SK-N-SH (cell line): ENCODE measurements at regions not wholly inside any gene's neighbourhood (a gene's known extent, or its start where the extent isn't known, plus 50 kb on each side); places are given as distances from the start of the nearest gene placed in this dataset.

ENCODE experiments used
- CTCF ChIA-PET: fragments of 300-600, 350-600 bp; formaldehyde crosslinking; extraction: SDS; loops from one replicate; lab custom pipeline; 2021; lab: Yijun Ruan, JAX
- POLR2A ChIA-PET: fragments of 350-600 bp; sonication (Branson Sonifier 250); formaldehyde crosslinking; extraction: SDS; loops from one replicate; lab custom pipeline; 2020; ENCODE audit warnings: antibody characterized with exemption, inconsistent platforms; lab: Yijun Ruan, JAX
- DNase-seq: peaks from one replicate; pipeline ENCODE4 v3.0.0; 2012
- H2AFZ ChIP-seq: fragments of 200-600 bp; sonication (generic); 2 replicates; pipeline ENCODE4 v1.8.1; 2016; ENCODE audit warnings: antibody characterized with exemption, mild to moderate bottlenecking, low read depth
- H3F3A ChIP-seq: fragments of 200-600 bp; sonication (generic); replicated peaks from 2 replicates; pipeline ENCODE3; 2016; ENCODE audit warnings: antibody characterized with exemption, mild to moderate bottlenecking; ENCODE audit not compliant: insufficient read depth
- H3K27ac ChIP-seq, 2 experiments: fragments of 200-500 bp in 1 of 2; fragments of 200-600 bp in 1 of 2; sonication (Bioruptor generic) in 1 of 2; sonication (generic), shearing (Covaris generic) in 1 of 2; 2 replicates each; pipeline versions ENCODE4 v1.5.1 to v1.6.1; 2014 to 2016; ENCODE audit warnings: low read depth in 2 of 2, inconsistent platforms in 1 of 2, low read length in 1 of 2, mild to moderate bottlenecking in 1 of 2, mixed read lengths in 1 of 2
- H3K27me3 ChIP-seq: fragments of 200-600 bp; sonication (generic), shearing (Covaris generic); 2 replicates; pipeline ENCODE4 v1.6.1; 2016; ENCODE audit warnings: mixed run types; ENCODE audit not compliant: insufficient read depth
- H3K36me3 ChIP-seq, 2 experiments: fragments of 200-500 bp in 1 of 2; fragments of 200-600 bp in 1 of 2; sonication (Bioruptor generic) in 1 of 2; sonication (generic) in 1 of 2; replicated peaks in 1 of 2; 2 replicates each; pipeline versions ENCODE3 to v1.5.1; 2014 to 2016; ENCODE audit warnings: low read length in 1 of 2, mild to moderate bottlenecking in 1 of 2; ENCODE audit not compliant: insufficient read depth in 2 of 2, control insufficient read depth in 1 of 2
- H3K4me1 ChIP-seq, 2 experiments: fragments of 200-500 bp in 1 of 2; fragments of 200-600 bp in 1 of 2; sonication (Bioruptor generic) in 1 of 2; sonication (generic), shearing (Covaris generic) in 1 of 2; 2 replicates each; pipeline versions ENCODE4 v1.5.1 to v1.6.1; 2014 to 2016; ENCODE audit warnings: low read depth in 1 of 2, low read length in 1 of 2, mixed run types in 1 of 2; ENCODE audit not compliant: insufficient read depth in 2 of 2, control insufficient read depth in 1 of 2
- H3K4me2 ChIP-seq: fragments of 200-600 bp; sonication (generic), shearing (Covaris generic); 2 replicates; pipeline ENCODE4 v1.6.1; 2017; ENCODE audit warnings: mixed run types
- H3K4me3 ChIP-seq, 2 experiments: fragments of 200-500 bp in 1 of 2; fragments of 200-600 bp in 1 of 2; sonication (Bioruptor generic) in 1 of 2; sonication (generic), shearing (Covaris generic) in 1 of 2; 2 replicates each; pipeline versions ENCODE4 v1.5.1 to v1.8.1; 2014 to 2016; ENCODE audit warnings: low read depth in 2 of 2, inconsistent platforms in 1 of 2, low read length in 1 of 2, mild to moderate bottlenecking in 1 of 2, mixed read lengths in 1 of 2, moderate library complexity in 1 of 2
- H3K79me2 ChIP-seq: fragments of 200-600 bp; sonication (generic); 2 replicates; pipeline ENCODE4 v1.8.1; 2017; ENCODE audit warnings: mild to moderate bottlenecking; ENCODE audit not compliant: insufficient read depth
- H3K9ac ChIP-seq: fragments of 200-600 bp; sonication (generic); 2 replicates; pipeline ENCODE4 v1.6.1; 2017; ENCODE audit warnings: mixed run types
- H3K9me2 ChIP-seq: fragments of 200-600 bp; sonication (generic); 2 replicates; pipeline ENCODE4 v1.6.1; 2017; ENCODE audit warnings: mixed run types
- H3K9me3 ChIP-seq: fragments of 200-600 bp; sonication (generic); 2 replicates; pipeline ENCODE4 v1.6.1; 2017; ENCODE audit warnings: mixed run types, mild to moderate bottlenecking, moderate library complexity
- H4K20me1 ChIP-seq: fragments of 200-600 bp; sonication (generic); 2 replicates; pipeline ENCODE4 v1.6.1; 2017; ENCODE audit warnings: mild to moderate bottlenecking, mixed run types; ENCODE audit not compliant: insufficient read depth
- ELF1 ChIP-seq: IDR thresholded peaks from 2 replicates; pipeline ENCODE4 v1.4.0; 2012
- EZH2phosphoT487 ChIP-seq: fragments of 200-600 bp; sonication (generic); IDR thresholded peaks from 2 replicates; pipeline ENCODE4 v1.6.1; 2017; ENCODE audit warnings: low read depth, mixed run types, mild to moderate bottlenecking, antibody characterized with exemption, moderate library complexity, borderline replicate concordance
- FOSL2 ChIP-seq: IDR thresholded peaks from 2 replicates; pipeline ENCODE4 v1.4.0; 2012; ENCODE audit warnings: low read depth, mild to moderate bottlenecking, moderate library complexity, borderline replicate concordance
- FOXJ3 ChIP-seq: sonication (generic); formaldehyde crosslinking; IDR thresholded peaks from 2 replicates; pipeline ENCODE4 v1.5.1; 2020; ENCODE audit warnings: mild to moderate bottlenecking, missing genetic modification reagents
- NRF1 ChIP-seq: IDR thresholded peaks from 2 replicates; pipeline ENCODE4 v1.6.1; 2012; ENCODE audit warnings: low read depth, mild to moderate bottlenecking, low read length
- POLR2AphosphoS5 ChIP-seq: IDR thresholded peaks from 2 replicates; pipeline ENCODE4 v1.6.1; 2012; ENCODE audit warnings: low read depth, low read length
- RAD21 ChIP-seq: IDR thresholded peaks from 2 replicates; pipeline ENCODE4 v1.6.1; 2012; ENCODE audit warnings: mild to moderate bottlenecking, low read length
- REST ChIP-seq: IDR thresholded peaks from 2 replicates; pipeline ENCODE4 v1.6.1; 2012; ENCODE audit warnings: mild to moderate bottlenecking, low read depth, low read length, moderate library complexity
- SIN3A ChIP-seq: IDR thresholded peaks from 2 replicates; pipeline ENCODE4 v1.6.1; 2012; ENCODE audit warnings: low read depth, mild to moderate bottlenecking, low read length, moderate library complexity, borderline replicate concordance
- SMC3 ChIP-seq: IDR thresholded peaks from 2 replicates; pipeline ENCODE4 v1.6.1; 2012; ENCODE audit warnings: low read depth, low read length, improper control_type of control experiment
- TAF1 ChIP-seq: IDR thresholded peaks from 2 replicates; pipeline ENCODE4 v1.6.1; 2012; ENCODE audit warnings: low read depth, mild to moderate bottlenecking, low read length, moderate library complexity, borderline replicate concordance
- WGBS: methylation state at CpG from one replicate; pipeline ENCODE4 v1.1.6; 2017; ENCODE audit warnings: low lambda C conversion rate; 5-methylcytosine and 5-hydroxymethylcytosine counted together
- TF ChIP-seq, protein P1 (sequence below): IDR thresholded peaks from 2 replicates; pipeline ENCODE4 v1.4.0; 2012; ENCODE audit warnings: low read depth
- TF ChIP-seq, protein P2 (sequence below): IDR thresholded peaks from 2 replicates; pipeline ENCODE4 v1.4.0; 2012; ENCODE audit warnings: low read depth, borderline replicate concordance

GRCh38 chr3:86800116-86800515 is 190.8 kb downstream of the VGLL3 start:
- no peaks in the 10 kb centered on the region for H3K36me3 ChIP-seq
- no peak for DNase-seq
- CTCF ChIA-PET = no interaction called here
- H3K4me1 ChIP-seq = no peaks in the 10 kb centered on the region
- WGBS = 9% methylated on average over 3 of the region's 3 CpGs
- no peaks in the 10 kb centered on the region for H3K9me2 ChIP-seq
- H4K20me1 ChIP-seq = no peaks in the 10 kb centered on the region
- H3K79me2 ChIP-seq = no peaks in the 10 kb centered on the region
- no peaks in the 10 kb centered on the region for H3K27me3 ChIP-seq
- POLR2A ChIA-PET = no interaction called here
- H3K4me3 ChIP-seq = no peak overlapping the region
- H3F3A ChIP-seq = no peaks in the 10 kb centered on the region
- no peak overlapping the region for H3K27ac ChIP-seq
- TF ChIP-seq FOXJ3 = no peak
- no peak for TF ChIP-seq SMC3
- TF ChIP-seq, protein P1, sequence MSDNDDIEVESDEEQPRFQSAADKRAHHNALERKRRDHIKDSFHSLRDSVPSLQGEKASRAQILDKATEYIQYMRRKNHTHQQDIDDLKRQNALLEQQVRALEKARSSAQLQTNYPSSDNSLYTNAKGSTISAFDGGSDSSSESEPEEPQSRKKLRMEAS = no peak
- TF ChIP-seq RAD21 = no peak
- H3K4me2 ChIP-seq = no peak overlapping the region
- no peak overlapping the region for H2AFZ ChIP-seq
- no peaks in the 10 kb centered on the region for H3K9me3 ChIP-seq
- H3K9ac ChIP-seq = no peak overlapping the region

DNA sequence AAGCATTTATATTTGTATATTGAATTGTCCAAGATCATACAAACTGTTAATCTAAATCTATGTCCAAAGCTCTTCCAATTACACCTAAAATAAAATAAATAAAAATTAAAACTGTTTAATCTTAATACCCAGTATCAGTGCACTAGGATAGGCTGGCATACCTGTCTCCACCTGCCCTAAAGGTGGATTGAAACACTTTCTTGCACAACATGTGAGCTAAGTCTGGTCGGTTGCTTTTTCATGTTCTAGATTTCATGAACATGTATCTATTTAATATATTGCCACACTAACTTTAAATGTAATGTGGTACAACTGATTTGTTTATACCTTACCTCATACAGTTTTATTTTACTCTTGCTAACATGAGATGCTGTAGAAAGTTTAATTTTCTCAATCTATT is 193.0 kb downstream of the VGLL3 start:
- H4K20me1 ChIP-seq = no peaks in the 10 kb centered on the region
- no peak overlapping the region for H3K9ac ChIP-seq
- H2AFZ ChIP-seq = no peak overlapping the region
- H3K9me2 ChIP-seq = no peaks in the 10 kb centered on the region
- ChIA-PET POLR2A (no interaction called here), CTCF (interaction anchor here (0.9 kb wide), 2 partner anchors 286 to 463 kb away, joined by 3 read pairs; no protein-coding TSS in a partner anchor)
- H3F3A ChIP-seq = no peaks in the 10 kb centered on the region
- 0% methylated on average over 1 of the region's 1 CpG for WGBS
- H3K36me3 ChIP-seq = no peaks in the 10 kb centered on the region
- no peak overlapping the region for H3K27ac ChIP-seq
- no peak overlapping the region for H3K4me3 ChIP-seq
- TF ChIP-seq POLR2AphosphoS5 (no peak), ELF1 (no peak), SIN3A (no peak), NRF1 (no peak), SMC3 (no peak), FOXJ3 (no peak), EZH2phosphoT487 (no peak), TAF1 (no peak), REST (no peak), FOSL2 (no peak)
- TF ChIP-seq, protein P2, sequence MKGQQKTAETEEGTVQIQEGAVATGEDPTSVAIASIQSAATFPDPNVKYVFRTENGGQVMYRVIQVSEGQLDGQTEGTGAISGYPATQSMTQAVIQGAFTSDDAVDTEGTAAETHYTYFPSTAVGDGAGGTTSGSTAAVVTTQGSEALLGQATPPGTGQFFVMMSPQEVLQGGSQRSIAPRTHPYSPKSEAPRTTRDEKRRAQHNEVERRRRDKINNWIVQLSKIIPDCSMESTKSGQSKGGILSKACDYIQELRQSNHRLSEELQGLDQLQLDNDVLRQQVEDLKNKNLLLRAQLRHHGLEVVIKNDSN = no peak
- TF ChIP-seq, protein P1 = no peak
- H3K4me1 ChIP-seq = peaks cover 0 to 15% of the 10 kb centered on the region in 2 experiments; a peak in 1 of 4 replicates
- H3K4me2 ChIP-seq = no peak overlapping the region
- no peaks in the 10 kb centered on the region for H3K9me3 ChIP-seq
- no peak for DNase-seq
- no peaks in the 10 kb centered on the region for H3K79me2 ChIP-seq
- H3K27me3 ChIP-seq = no peaks in the 10 kb centered on the region
